WERI-Rb-1 (cell line): ENCODE measurements at regions not wholly inside any gene's neighbourhood (a gene's known extent, or its start where the extent isn't known, plus 50 kb on each side); places are given as distances from the start of the nearest gene placed in this dataset.

ENCODE experiments used
- DNase-seq: peaks from one replicate; pipeline ENCODE4 v3.0.0-alpha.2; 2020
- H3K27ac ChIP-seq: fragments of 250-450 bp; sonication (Bioruptor Pico); 2 replicates; pipeline ENCODE4 v1.5.1; 2020; ENCODE audit warnings: mild to moderate bottlenecking, moderate library complexity
- H3K27me3 ChIP-seq: fragments of 250-450 bp; sonication (Bioruptor Pico); 2 replicates; pipeline ENCODE4 v1.5.1; 2021; ENCODE audit warnings: mild to moderate bottlenecking, low read depth, moderate library complexity; ENCODE audit not compliant: insufficient read depth, severe bottlenecking
- H3K36me3 ChIP-seq: fragments of 250-450 bp; sonication (Bioruptor Pico); 2 replicates; pipeline ENCODE4 v1.5.1; 2020; ENCODE audit warnings: mild to moderate bottlenecking, moderate library complexity
- H3K4me3 ChIP-seq: 2 replicates; pipeline ENCODE4 v1.5.1; 2011; ENCODE audit warnings: low read depth, mild to moderate bottlenecking, control low read depth, low read length
- H3K9me3 ChIP-seq: fragments of 250-450 bp; sonication (Bioruptor Pico); 2 replicates; pipeline ENCODE4 v1.5.1; 2021; ENCODE audit warnings: mild to moderate bottlenecking, moderate library complexity; ENCODE audit not compliant: severe bottlenecking
- CTCF ChIP-seq: IDR thresholded peaks from 2 replicates; pipeline ENCODE4 v1.5.1; 2011; ENCODE audit warnings: low read depth, mild to moderate bottlenecking, control low read depth, inconsistent platforms, low read length

DNA sequence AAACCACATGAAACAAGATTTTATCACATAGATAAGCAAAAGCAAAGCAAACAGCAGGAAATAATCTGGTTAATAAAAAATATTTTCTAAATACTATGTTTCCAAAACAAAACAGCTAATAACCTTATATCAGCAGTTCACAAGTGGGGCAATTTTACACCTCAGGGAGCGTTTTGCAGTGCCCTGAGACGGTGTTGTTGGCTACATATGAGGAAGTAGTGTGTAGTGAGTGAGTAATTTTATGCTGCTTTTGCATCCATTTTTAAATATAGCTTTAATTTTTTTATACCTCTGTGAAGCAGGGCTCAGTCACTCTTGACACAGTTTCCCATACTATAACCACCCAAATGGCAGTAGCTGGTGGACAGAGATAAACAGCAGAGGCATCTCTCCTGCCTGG is 438.5 kb upstream of the B3GAT1 start:
- no peaks in the 10 kb centered on the region for H3K9me3 ChIP-seq
- H3K27me3 ChIP-seq, result peaks cover 15% of the 10 kb centered on the region
- no peak overlapping the region for H3K27ac ChIP-seq
- no peaks in the 10 kb centered on the region for H3K36me3 ChIP-seq
- no peak for TF ChIP-seq CTCF
- DNase-seq, result no peak
- no peak overlapping the region for H3K4me3 ChIP-seq

GRCh38 chr11:134849833-134850232 is 437.8 kb upstream of the B3GAT1 start:
- DNase-seq, result no peak
- Histone ChIP-seq H3K9me3 (no peaks in the 10 kb centered on the region), H3K36me3 (no peaks in the 10 kb centered on the region), H3K27ac (no peak overlapping the region), H3K27me3 (peaks cover 22% of the 10 kb centered on the region), H3K4me3 (no peak overlapping the region)
- TF ChIP-seq CTCF, result no peak

DNA sequence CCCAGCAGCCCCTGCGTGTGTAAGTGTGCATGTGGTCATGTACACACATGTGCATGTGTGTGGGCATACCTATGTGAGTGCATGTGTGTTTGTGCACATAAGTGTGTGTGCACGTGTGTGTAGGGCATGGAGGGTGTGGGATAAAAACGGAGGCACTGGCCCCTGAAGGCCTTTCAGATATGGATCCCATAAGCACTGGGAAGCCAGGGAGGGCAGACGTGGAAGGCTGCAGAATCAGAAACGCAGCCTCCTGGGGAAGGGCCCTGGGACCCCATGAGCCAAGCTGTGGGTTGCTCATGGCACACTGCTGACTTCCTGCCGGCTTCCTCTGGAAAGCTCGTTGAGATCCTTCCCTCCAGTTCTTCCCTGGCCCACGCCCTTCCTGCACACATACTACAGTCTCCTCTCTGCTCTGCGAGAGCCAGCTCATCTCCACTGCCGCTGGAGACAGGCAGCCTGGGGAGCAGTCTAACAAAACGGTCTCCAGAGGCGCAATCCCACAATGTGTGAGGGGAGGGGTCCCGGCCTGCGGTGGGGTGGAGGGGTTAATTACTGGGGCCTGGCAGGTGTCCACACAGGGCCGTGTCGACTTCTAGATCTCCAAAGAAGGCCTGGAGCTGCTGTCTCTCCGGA is 435.2 kb upstream of the B3GAT1 start:
- Histone ChIP-seq H3K36me3 (no peaks in the 10 kb centered on the region), H3K4me3 (no peak overlapping the region), H3K27ac (no peak overlapping the region), H3K27me3 (peaks cover 44% of the 10 kb centered on the region), H3K9me3 (no peaks in the 10 kb centered on the region)
- TF ChIP-seq CTCF, result no peak
- DNase-seq, result no peak

DNA sequence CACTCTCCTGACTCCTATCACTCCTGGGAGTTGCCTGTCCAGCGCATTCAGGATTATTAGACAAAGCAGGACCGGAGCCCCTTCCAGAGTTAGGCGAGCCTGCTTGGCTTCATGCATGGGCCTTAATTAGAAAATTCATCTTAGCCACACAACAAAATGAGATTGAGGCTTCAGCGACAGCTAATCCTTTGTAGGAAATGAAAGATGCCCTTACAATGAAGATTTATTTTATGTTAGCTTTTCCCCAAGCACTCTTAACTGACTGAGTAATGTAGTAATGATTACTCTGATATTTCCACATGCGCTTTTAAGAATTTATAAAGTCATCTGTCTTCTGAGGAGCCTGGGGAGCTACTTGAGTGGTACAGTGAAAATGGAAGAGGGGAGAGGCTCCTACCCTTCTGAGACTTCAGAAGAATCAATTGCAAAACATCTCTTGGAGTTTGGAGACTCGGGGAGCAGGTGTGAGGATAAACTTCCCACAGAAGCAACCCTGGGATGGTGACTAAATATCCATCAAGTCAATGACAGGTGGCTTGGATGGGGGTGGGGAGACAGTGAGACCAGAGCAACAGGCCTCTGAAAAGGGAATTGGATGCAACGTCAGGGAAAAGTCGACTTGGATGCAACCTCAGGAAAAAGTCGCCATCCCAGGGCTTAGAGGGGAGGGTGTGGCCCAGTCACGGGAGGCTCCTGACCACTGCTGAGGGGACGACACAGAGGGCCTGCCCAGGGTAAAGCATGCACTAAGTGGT is 434.5 kb upstream of the B3GAT1 start:
- Histone ChIP-seq H3K27me3 (peaks cover 51% of the 10 kb centered on the region), H3K27ac (no peak overlapping the region), H3K4me3 (no peak overlapping the region), H3K9me3 (no peaks in the 10 kb centered on the region), H3K36me3 (no peaks in the 10 kb centered on the region)
- no peak for TF ChIP-seq CTCF
- DNase-seq, result peak; percentile 34

DNA sequence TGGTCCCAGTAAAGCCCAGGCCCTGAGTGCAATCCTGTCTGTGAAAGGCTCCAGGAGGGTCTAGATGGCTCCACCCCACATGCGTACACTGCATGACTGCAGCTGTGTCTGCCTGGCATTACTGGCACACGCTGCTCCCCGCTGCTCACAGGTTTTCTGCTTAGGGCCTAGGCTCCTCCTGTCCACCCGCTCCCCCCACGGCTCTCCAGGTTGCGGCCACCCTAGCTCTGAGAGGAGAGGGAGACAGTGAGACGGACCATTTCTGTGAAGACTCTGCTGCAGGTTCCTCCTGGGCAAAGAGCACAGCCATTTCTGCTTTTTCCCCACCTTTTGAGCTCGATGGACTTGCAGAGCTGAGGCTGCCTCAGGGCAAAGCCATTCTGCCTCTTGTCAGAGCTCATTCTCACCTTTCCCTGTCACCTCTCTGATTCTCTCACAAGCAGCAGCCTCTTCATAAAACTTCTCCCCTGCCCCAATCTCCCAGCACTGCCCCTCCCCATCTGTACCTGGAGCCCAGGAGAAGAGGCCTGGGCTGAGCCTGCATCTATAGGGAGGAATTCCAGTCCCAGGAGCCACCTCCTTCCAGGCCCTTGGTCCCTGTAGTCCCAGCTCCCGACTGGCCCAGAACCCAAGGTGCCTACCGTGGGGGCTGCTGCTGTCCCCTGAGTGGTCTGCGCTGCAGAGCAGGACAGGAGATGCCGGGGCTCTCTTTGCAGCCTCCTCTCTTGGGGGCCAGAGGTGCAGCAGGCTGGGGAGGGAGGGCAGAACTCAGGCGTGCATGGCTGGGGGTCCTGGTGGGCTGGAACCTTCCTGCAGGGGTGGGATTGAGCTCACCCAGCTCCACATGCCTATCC is 433.7 kb upstream of the B3GAT1 start:
- Histone ChIP-seq H3K9me3 (no peaks in the 10 kb centered on the region), H3K4me3 (no peak overlapping the region), H3K36me3 (no peaks in the 10 kb centered on the region), H3K27me3 (peaks cover 59% of the 10 kb centered on the region), H3K27ac (no peak overlapping the region)
- no peak for DNase-seq
- TF ChIP-seq CTCF, result no peak
